ENCODE measurements at regions not wholly inside any gene's neighbourhood (a gene's known extent, or its start where the extent isn't known, plus 50 kb on each side); places are given as distances from the start of the nearest gene placed in this dataset.

- no peak for TF ChIP-seq GATA3 (IDR thresholded peaks at IDR 0.05; ENCODE audit: low read depth, low read length)
- TF ChIP-seq GATA2 (IDR thresholded peaks at IDR 0.05; ENCODE audit: low read depth, low read length): no peak
These were observed 479.0 kb upstream of the NRSN1 start for GRCh38 chr6:23647045-23647444.

- TF ChIP-seq GATA3 (IDR thresholded peaks at IDR 0.05; ENCODE audit: low read depth, low read length): no peak
- TF ChIP-seq GATA2 (IDR thresholded peaks at IDR 0.05; ENCODE audit: low read depth, low read length): no peak
These were observed 475.3 kb upstream of the NRSN1 start for GRCh38 chr6:23650676-23651075.

DNA sequence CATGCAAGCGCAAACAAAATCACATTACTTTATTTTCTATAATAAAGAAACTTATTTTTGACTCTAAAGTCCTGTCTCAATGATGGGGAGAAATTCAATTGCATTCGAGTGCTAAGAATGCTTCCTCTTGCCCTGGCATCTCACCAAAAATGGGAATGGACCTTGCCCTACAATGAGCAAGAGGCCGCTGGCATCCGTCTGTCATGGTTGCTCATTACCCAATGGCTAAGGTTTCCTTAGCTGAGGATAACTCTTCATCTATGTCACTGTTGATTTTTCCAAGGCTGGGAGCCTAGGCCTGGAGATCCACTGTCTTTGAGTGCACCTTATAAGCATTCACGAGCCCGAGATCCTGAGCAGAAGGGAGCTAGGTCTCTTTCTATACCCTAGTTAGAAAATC lies 471.3 kb upstream of the NRSN1 start:
- TF ChIP-seq GATA2 (IDR thresholded peaks at IDR 0.05; ENCODE audit: low read depth, low read length): no peak
- TF ChIP-seq GATA3 (IDR thresholded peaks at IDR 0.05; ENCODE audit: low read depth, low read length): no peak

GRCh38 chr6:23655525-23655924 lies 470.5 kb upstream of the NRSN1 start:
- no peak for TF ChIP-seq GATA2 (IDR thresholded peaks at IDR 0.05; ENCODE audit: low read depth, low read length)
- no peak for TF ChIP-seq GATA3 (IDR thresholded peaks at IDR 0.05; ENCODE audit: low read depth, low read length)

DNA sequence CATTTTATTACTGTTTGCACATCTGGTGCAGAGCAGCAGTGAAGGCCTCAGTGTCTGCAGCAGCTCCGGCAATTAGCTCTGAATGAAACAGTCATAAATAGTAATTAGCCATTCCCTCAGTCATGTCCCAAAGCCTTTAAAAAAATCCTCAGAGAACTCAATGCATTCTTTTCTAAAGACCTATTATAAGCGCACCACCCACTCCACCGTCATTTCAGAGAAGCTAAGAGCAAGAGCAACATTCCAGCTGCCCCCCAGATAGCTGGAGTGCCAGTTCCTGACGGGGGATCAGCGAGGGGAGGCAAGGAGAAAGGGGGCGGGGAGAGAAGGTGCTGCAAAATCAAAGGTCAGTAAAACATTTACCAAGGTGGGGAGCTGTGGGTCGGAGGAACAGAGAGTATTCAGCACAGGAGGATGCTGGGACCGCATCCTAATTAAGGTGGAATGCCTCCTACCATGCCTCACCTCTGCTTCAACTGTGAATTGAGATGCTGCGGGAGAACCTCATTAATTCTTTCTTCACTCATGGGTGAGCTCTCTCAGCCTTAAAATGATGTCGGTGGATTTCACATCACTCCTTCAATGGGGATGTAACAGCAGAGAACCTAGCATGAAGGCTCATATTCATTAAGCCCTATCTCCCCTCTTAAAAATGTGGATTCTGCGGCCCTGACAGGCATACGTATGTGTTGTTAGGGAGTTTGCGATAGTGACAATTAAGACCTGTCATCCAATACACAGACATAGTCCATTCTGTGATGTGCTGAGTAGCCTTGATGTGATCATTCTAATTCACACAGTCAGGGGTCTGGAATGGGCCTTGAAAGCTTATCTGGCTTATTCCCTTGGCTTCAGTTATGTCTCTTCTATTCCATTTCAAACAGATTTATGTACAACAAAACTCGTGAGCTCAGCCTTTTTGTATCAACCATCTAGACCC lies 469.5 kb upstream of the NRSN1 start:
- TF ChIP-seq GATA3 (IDR thresholded peaks at IDR 0.05; ENCODE audit: low read depth, low read length) (no peak), GATA2 (IDR thresholded peaks at IDR 0.05; ENCODE audit: low read depth, low read length) (no peak)

GRCh38 chr6:23659125-23659524 lies 466.9 kb upstream of the NRSN1 start:
- TF ChIP-seq GATA3 (IDR thresholded peaks at IDR 0.05; ENCODE audit: low read depth, low read length): no peak
- TF ChIP-seq GATA2 (IDR thresholded peaks at IDR 0.05; ENCODE audit: low read depth, low read length): no peak

- no peak for TF ChIP-seq GATA2 (IDR thresholded peaks at IDR 0.05; ENCODE audit: low read depth, low read length)
- TF ChIP-seq GATA3 (IDR thresholded peaks at IDR 0.05; ENCODE audit: low read depth, low read length): no peak
These were observed 464.5 kb upstream of the NRSN1 start for GRCh38 chr6:23661549-23661948.

GRCh38 chr6:23663096-23663495 lies 462.9 kb upstream of the NRSN1 start:
- TF ChIP-seq GATA3 (IDR thresholded peaks at IDR 0.05; ENCODE audit: low read depth, low read length) (no peak), GATA2 (IDR thresholded peaks at IDR 0.05; ENCODE audit: low read depth, low read length) (no peak)

GRCh38 chr6:23663652-23664051 lies 462.4 kb upstream of the NRSN1 start:
- TF ChIP-seq GATA3 (IDR thresholded peaks at IDR 0.05; ENCODE audit: low read depth, low read length): peak; percentile 43; the same call in 1 of the 2 replicates
- peak; percentile 87 for TF ChIP-seq GATA2 (IDR thresholded peaks at IDR 0.05; ENCODE audit: low read depth, low read length)

GRCh38 chr6:23672737-23673136 lies 453.3 kb upstream of the NRSN1 start:
- TF ChIP-seq GATA2 (IDR thresholded peaks at IDR 0.05; ENCODE audit: low read depth, low read length) (no peak), GATA3 (IDR thresholded peaks at IDR 0.05; ENCODE audit: low read depth, low read length) (no peak)

GRCh38 chr6:23678626-23679025 lies 447.4 kb upstream of the NRSN1 start:
- no peak for TF ChIP-seq GATA2 (IDR thresholded peaks at IDR 0.05; ENCODE audit: low read depth, low read length)
- TF ChIP-seq GATA3 (IDR thresholded peaks at IDR 0.05; ENCODE audit: low read depth, low read length): no peak

DNA sequence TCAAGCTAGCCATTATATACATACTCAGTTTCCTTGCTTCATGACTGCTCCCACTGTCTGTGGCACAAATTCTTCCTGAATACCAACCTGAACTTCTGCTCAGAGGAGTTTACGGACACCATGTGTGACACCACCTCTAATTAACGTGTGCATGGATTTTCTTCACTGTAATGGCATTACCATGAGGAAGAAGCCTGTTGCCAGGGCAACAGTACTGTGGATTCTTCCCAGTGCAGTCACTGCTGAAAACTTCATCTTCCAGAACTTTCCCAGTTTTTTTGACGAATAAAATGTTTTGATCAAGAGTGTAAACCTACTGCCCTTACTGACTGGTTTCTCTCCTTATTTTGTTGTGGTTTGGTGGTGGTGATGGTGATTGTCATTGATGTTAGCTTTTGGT lies 444.3 kb upstream of the NRSN1 start:
- TF ChIP-seq GATA2 (IDR thresholded peaks at IDR 0.05; ENCODE audit: low read depth, low read length) (no peak), GATA3 (IDR thresholded peaks at IDR 0.05; ENCODE audit: low read depth, low read length) (no peak)

DNA sequence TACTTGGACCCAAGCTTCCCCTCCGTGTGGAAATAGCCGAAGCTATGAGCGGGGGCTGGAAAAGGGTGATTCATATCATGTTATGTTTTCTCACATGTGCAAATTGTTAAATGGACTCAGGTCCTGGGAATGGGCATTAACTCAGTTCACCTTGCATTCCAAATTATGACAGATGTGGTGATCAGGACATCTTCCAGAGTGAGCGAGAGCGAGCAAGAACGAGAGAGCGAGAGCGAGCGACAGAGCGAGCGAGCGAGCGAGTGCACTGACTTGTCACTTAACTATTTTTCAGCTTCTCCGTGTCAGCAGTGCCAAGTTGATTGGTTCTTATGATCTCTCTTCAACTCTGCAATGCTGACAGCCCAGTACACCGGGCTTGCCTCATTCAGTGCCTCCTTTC lies 437.4 kb upstream of the NRSN1 start:
- TF ChIP-seq GATA2 (IDR thresholded peaks at IDR 0.05; ENCODE audit: low read depth, low read length) (no peak), GATA3 (IDR thresholded peaks at IDR 0.05; ENCODE audit: low read depth, low read length) (no peak)

GRCh38 chr6:23690453-23691049 lies 435.5 kb upstream of the NRSN1 start:
- TF ChIP-seq GATA2 (IDR thresholded peaks at IDR 0.05; ENCODE audit: low read depth, low read length) (no peak), GATA3 (IDR thresholded peaks at IDR 0.05; ENCODE audit: low read depth, low read length) (no peak)

- TF ChIP-seq GATA3 (IDR thresholded peaks at IDR 0.05; ENCODE audit: low read depth, low read length): no peak
- TF ChIP-seq GATA2 (IDR thresholded peaks at IDR 0.05; ENCODE audit: low read depth, low read length): no peak
These were observed 433.8 kb upstream of the NRSN1 start for GRCh38 chr6:23692184-23692583.
